ENCODE measurements at regions not wholly inside any gene's neighbourhood (a gene's known extent, or its start where the extent isn't known, plus 50 kb on each side); places are given as distances from the start of the nearest gene placed in this dataset.

DNA sequence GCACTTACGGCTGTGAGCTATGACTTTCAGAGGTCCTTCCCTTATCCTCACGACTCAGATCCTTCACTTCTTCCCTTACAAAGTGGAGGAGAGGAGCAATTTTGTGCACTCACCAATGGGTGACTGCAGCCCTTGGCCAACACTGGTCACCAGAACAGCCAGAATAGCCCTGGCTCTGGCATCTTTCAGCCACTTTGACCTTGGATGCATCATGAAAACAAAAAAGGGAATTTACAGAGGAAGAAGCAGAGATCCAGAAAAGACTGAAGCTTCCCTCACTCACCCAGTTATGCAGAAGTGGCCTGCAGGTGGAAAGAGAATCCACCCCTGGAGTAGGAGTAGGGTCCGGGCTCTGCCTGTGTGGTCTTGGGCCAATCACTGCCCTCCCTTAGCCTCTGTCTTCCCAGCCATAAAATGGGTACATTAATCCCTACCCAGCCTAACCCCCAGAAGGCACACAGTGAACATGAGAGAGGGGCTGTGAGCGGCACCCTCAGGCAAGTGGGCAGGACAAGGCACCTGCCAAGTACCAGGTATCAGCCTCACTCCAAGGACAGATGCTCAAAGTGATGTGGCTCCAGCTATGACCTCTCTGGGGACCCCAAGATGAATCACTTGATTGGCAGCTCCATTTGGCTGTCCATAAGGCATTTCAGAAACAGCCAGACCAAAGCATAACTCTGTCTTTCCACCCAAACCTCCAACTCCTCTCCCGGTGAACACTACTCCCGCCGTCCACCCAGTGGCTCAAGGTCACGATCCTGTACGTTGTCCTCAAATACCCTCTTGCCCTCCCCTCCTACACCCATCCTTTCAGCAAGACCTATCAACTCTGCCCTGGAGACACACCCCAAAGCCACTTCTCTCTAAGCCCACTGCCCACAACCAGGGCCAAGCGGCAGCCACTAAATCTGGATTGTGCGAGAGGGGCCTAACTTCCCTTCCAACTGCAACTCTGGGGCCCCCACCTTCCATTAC, 129.8 kb upstream of the ZMIZ1 start:
- DNase-seq: no peak
- Histone ChIP-seq H3K9me3 (no peaks in the 10 kb centered on the region), H3K4me3 (no peak overlapping the region), H3K4me1 (no peaks in the 10 kb centered on the region), H3K36me3 (ENCODE audit: low read depth, missing control alignments) (no peaks in the 10 kb centered on the region), H3K27ac (no peak overlapping the region), H3K27me3 (no peaks in the 10 kb centered on the region)
- intact Hi-C loops (cut with DNase I; ENCODE audit: low total_unique reads): no loop called here
- TF ChIP-seq POLR2A (IDR thresholded peaks at IDR 0.05): no peak
- TF ChIP-seq, protein P1, sequence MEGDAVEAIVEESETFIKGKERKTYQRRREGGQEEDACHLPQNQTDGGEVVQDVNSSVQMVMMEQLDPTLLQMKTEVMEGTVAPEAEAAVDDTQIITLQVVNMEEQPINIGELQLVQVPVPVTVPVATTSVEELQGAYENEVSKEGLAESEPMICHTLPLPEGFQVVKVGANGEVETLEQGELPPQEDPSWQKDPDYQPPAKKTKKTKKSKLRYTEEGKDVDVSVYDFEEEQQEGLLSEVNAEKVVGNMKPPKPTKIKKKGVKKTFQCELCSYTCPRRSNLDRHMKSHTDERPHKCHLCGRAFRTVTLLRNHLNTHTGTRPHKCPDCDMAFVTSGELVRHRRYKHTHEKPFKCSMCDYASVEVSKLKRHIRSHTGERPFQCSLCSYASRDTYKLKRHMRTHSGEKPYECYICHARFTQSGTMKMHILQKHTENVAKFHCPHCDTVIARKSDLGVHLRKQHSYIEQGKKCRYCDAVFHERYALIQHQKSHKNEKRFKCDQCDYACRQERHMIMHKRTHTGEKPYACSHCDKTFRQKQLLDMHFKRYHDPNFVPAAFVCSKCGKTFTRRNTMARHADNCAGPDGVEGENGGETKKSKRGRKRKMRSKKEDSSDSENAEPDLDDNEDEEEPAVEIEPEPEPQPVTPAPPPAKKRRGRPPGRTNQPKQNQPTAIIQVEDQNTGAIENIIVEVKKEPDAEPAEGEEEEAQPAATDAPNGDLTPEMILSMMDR (IDR thresholded peaks at IDR 0.05): no peak
- WGBS, 2 donors: 80 to 92% methylated on average over 11 of the region's 11 CpGs

DNA sequence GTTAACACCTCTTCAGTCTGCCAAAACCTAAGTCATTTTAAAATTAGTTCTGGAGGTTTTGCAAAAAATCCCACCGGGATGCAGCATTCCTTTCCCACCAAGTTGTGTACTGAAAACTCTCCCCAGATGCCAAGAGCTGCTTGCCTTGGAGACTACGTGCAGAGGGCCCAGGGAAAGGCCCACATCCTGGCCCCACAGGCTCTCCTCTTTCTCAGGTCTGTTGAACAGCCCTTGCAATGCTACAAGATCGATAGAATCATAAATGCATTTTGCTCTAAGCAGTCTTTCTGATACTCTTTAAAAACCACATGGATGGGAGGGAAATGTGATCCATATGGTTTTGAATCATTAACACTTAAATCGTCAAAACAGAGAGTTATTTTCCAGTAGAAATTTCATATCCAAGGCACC, 126.7 kb upstream of the ZMIZ1 start:
- H3K4me3 ChIP-seq: no peak overlapping the region
- H3K9me3 ChIP-seq: no peaks in the 10 kb centered on the region
- peaks cover 13% of the 10 kb centered on the region for H3K4me1 ChIP-seq
- no peaks in the 10 kb centered on the region for H3K36me3 ChIP-seq (ENCODE audit: low read depth, missing control alignments)
- WGBS, 2 donors: 66 to 70% methylated on average over 4 of the region's 4 CpGs
- H3K27ac ChIP-seq: no peak overlapping the region
- TF ChIP-seq, protein P1 (IDR thresholded peaks at IDR 0.05): no peak
- TF ChIP-seq POLR2A (IDR thresholded peaks at IDR 0.05): no peak
- no peaks in the 10 kb centered on the region for H3K27me3 ChIP-seq
- intact Hi-C loops (cut with DNase I; ENCODE audit: low total_unique reads): no loop called here
- no peak for DNase-seq

DNA sequence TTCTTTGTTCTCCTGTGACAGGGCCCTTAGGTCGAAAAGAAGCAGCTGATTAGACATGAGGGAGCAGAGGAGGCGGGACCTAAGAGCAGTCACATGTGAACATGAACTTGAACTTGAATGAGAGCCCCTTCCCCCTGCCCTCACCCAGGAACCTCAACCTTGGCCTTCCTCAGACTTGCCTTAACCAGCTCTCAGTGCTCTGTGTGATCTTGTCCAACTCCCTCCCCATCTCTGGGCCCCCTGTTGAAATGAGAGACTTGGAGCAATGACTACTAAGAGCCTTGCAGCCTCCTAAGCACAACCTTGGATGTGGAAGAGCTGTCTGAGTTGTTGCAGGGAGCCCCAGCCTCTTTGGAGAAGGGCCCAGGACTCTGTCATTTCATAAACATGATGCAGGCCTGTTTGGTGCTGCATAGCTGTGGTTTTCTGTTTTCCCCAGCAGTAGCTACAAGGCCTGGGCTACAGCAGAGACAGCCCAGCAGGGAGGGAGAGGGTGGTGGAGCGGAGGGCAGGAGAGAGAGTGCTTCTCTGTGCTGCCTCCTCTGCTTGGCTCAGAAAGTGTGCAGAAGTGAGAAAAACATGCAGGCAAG, 123.9 kb upstream of the ZMIZ1 start:
- intact Hi-C loops (cut with DNase I; ENCODE audit: low total_unique reads): no loop called here
- TF ChIP-seq POLR2A (IDR thresholded peaks at IDR 0.05): no peak
- TF ChIP-seq, protein P1 (IDR thresholded peaks at IDR 0.05): no peak
- Histone ChIP-seq H3K27me3 (no peaks in the 10 kb centered on the region), H3K4me1 (peaks cover 13% of the 10 kb centered on the region), H3K9me3 (no peaks in the 10 kb centered on the region), H3K36me3 (ENCODE audit: low read depth, missing control alignments) (no peaks in the 10 kb centered on the region), H3K4me3 (no peak overlapping the region), H3K27ac (no peak overlapping the region)
- peak; percentile 74 for DNase-seq
- WGBS, 2 donors: 50 to 55% methylated on average over 3 of the region's 3 CpGs

DNA sequence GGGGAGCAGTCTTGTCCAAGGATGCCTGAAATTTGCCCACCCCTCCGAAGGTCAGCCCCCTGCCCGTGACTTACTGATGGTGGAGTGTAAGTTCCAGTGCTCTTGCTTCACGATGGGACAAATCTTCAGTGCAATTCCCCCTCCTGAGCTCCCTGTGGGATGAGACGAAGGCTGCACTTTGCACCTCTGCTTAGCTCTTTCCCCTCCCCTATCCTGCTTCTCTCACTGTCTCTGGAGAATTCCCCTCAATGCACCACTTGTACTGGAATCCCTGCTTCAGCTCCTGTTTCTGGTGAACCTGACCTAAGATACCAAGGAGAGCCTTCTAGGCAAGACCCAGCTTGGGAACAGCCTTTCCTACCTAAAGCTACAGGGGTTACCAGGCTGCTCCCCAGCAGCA, 122.9 kb upstream of the ZMIZ1 start:
- Histone ChIP-seq H3K4me3 (no peak overlapping the region), H3K9me3 (no peaks in the 10 kb centered on the region), H3K27ac (no peak overlapping the region), H3K36me3 (ENCODE audit: low read depth, missing control alignments) (no peaks in the 10 kb centered on the region), H3K27me3 (no peaks in the 10 kb centered on the region), H3K4me1 (peaks cover 13% of the 10 kb centered on the region)
- DNase-seq: no peak
- intact Hi-C loops (cut with DNase I; ENCODE audit: low total_unique reads): no loop called here
- TF ChIP-seq POLR2A (IDR thresholded peaks at IDR 0.05): no peak
- TF ChIP-seq, protein P1 (IDR thresholded peaks at IDR 0.05): no peak
- 82 to 87% methylated on average over 3 to 4 of the region's 4 CpGs for WGBS, 2 donors

Data from testis (tissue), 2 donors.